Gastroesophageal sphincter (tissue), 3 donors: ENCODE measurements at regions not wholly inside any gene's neighbourhood (a gene's known extent, or its start where the extent isn't known, plus 50 kb on each side); places are given as distances from the start of the nearest gene placed in this dataset.

Source experiments
- CTCF ChIP-seq, 4 experiments: fragments of 200-600 bp in 2 of 4; fragments of 450-650 bp in 2 of 4; sonication (generic) in 1 of 4; IDR thresholded peaks; one replicate each; pipeline ENCODE4 v1.5.1; 2017 to 2019; ENCODE audit warnings: antibody characterized with exemption in 4 of 4, mild to moderate bottlenecking in 2 of 4, moderate library complexity in 2 of 4
- EP300 ChIP-seq: sonication (generic); formaldehyde crosslinking; IDR thresholded peaks from one replicate; pipeline ENCODE4 v1.6.1; 2017; ENCODE audit warnings: antibody characterized with exemption, mild to moderate bottlenecking
- POLR2A ChIP-seq, 2 donors: fragments of 450-650 bp; IDR thresholded peaks; one replicate each; pipeline ENCODE4 v1.6.1; 2017; ENCODE audit warnings: antibody characterized with exemption in 2 of 2, mild to moderate bottlenecking in 2 of 2, moderate library complexity in 1 of 2

GRCh38 chr10:56240471-56240870 lies 120.6 kb downstream of the ZWINT start:
- TF ChIP-seq CTCF (IDR thresholded peaks at IDR 0.05) (no peak), EP300 (no peak), POLR2A (IDR thresholded peaks at IDR 0.05) (no peak)
